OCI-LY1 (cell line): ENCODE measurements at regions not wholly inside any gene's neighbourhood (a gene's known extent, or its start where the extent isn't known, plus 50 kb on each side); places are given as distances from the start of the nearest gene placed in this dataset.

Experiments used
- H2AFZ ChIP-seq: fragments of 200-600 bp; sonication (generic), shearing (Covaris generic); 2 replicates; pipeline ENCODE4 v1.6.0; 2014; ENCODE audit warnings: antibody characterized with exemption, mild to moderate bottlenecking, low read length
- H3F3A ChIP-seq: fragments of 200-600 bp; sonication (generic), shearing (Covaris generic); 2 replicates; pipeline ENCODE4 v1.6.0; 2014; ENCODE audit warnings: mild to moderate bottlenecking, antibody characterized with exemption, low read length, moderate library complexity; ENCODE audit not compliant: insufficient read depth
- H3K27ac ChIP-seq: fragments of 200-600 bp; sonication (generic); 2 replicates; pipeline ENCODE4 v1.5.1; 2014; ENCODE audit warnings: low read length, mixed run types, mild to moderate bottlenecking, low read depth; ENCODE audit not compliant: poor library complexity, severe bottlenecking
- H3K27me3 ChIP-seq: fragments of 200-600 bp; sonication (generic); 2 replicates; pipeline ENCODE4 v1.6.0; 2014; ENCODE audit warnings: antibody characterized with exemption, mild to moderate bottlenecking, low read length, moderate library complexity; ENCODE audit not compliant: insufficient read depth
- H3K36me3 ChIP-seq: fragments of 200-600 bp; sonication (generic); 2 replicates; pipeline ENCODE4 v1.6.1; 2014; ENCODE audit warnings: mild to moderate bottlenecking, antibody characterized with exemption, low read length, moderate library complexity, mixed read lengths; ENCODE audit not compliant: insufficient read depth
- H3K4me1 ChIP-seq: fragments of 200-600 bp; sonication (generic); 2 replicates; pipeline ENCODE4 v1.5.1; 2014; ENCODE audit warnings: mild to moderate bottlenecking, low read length, moderate library complexity; ENCODE audit not compliant: insufficient read depth, severe bottlenecking
- H3K4me2 ChIP-seq: fragments of 200-600 bp; sonication (generic), shearing (Covaris generic); 2 replicates; pipeline ENCODE4 v1.6.1; 2014; ENCODE audit warnings: low read length
- H3K4me3 ChIP-seq: fragments of 200-600 bp; sonication (generic); 2 replicates; pipeline ENCODE4 v1.5.1; 2014; ENCODE audit warnings: low read length, low read depth, mild to moderate bottlenecking, mixed read lengths; ENCODE audit not compliant: poor library complexity, severe bottlenecking
- H3K79me2 ChIP-seq: fragments of 200-600 bp; shearing (Covaris generic); 2 replicates; pipeline ENCODE4 v1.6.1; 2016; ENCODE audit warnings: mixed run types, low read length, mixed read lengths; ENCODE audit not compliant: insufficient read depth
- H3K9ac ChIP-seq: fragments of 200-600 bp; sonication (generic), shearing (Covaris generic); 2 replicates; pipeline ENCODE4 v1.6.1; 2014; ENCODE audit warnings: mild to moderate bottlenecking, low read length, mixed read lengths
- H3K9me2 ChIP-seq: fragments of 200-600 bp; sonication (generic), shearing (Covaris generic); 2 replicates; pipeline ENCODE4 v1.6.1; 2014; ENCODE audit warnings: low read depth, mild to moderate bottlenecking, low read length, mixed read lengths
- H3K9me3 ChIP-seq: fragments of 200-600 bp; shearing (Covaris generic); 2 replicates; pipeline ENCODE4 v1.6.1; 2014; ENCODE audit warnings: low read length, mixed read lengths
- H4K20me1 ChIP-seq: fragments of 200-600 bp; sonication (generic), shearing (Covaris generic); 2 replicates; pipeline ENCODE4 v1.6.0; 2016; ENCODE audit warnings: mild to moderate bottlenecking, low read length; ENCODE audit not compliant: insufficient read depth
- EZH2 ChIP-seq: fragments of 200-600 bp; sonication (generic), shearing (Covaris generic); IDR thresholded peaks from 2 replicates; pipeline ENCODE4 v1.8.0; 2017; ENCODE audit warnings: borderline replicate concordance, mixed run types, mild to moderate bottlenecking, antibody characterized with exemption, low read length, moderate library complexity, mixed read lengths
- TF ChIP-seq, protein P1 (sequence below): fragments of 200-600 bp; sonication (generic), shearing (Covaris generic); IDR thresholded peaks from 2 replicates; pipeline ENCODE4 v1.5.1; 2017; ENCODE audit warnings: mild to moderate bottlenecking, antibody characterized with exemption, low read length, moderate library complexity, mixed read lengths

DNA sequence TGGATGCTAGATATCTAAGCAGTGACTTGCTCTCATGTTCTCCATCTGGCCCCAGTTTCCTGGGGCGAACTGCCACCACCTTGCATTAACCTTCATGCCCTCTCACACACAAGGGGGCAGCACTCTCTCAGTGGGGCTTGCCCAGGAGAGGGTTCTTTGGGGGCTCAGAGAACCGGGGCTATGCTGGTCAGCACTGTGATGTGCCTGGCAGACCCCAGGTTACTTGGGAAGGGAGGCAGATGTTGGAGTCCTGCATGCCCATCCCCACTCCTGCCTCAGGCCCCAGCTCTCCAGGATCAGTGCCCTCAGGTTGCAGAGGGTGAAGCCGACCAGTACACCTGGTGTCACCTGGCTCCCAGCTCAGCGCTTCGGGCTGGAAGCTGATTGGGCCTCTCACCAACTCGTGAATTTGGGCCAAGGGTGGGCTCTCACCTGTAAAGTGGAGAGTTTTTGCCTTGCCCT is 396.2 kb upstream of the HS6ST1 start:
- Histone ChIP-seq H3K9ac (no peak overlapping the region), H3K4me3 (no peak overlapping the region), H3K79me2 (no peaks in the 10 kb centered on the region), H2AFZ (no peak overlapping the region), H3K27me3 (no peaks in the 10 kb centered on the region), H3K9me2 (no peaks in the 10 kb centered on the region), H3K4me1 (no peaks in the 10 kb centered on the region), H3F3A (no peaks in the 10 kb centered on the region), H3K27ac (no peak overlapping the region), H3K4me2 (no peak overlapping the region), H3K36me3 (no peaks in the 10 kb centered on the region), H4K20me1 (no peaks in the 10 kb centered on the region), H3K9me3 (no peaks in the 10 kb centered on the region)
- TF ChIP-seq EZH2 = no peak
- TF ChIP-seq, protein P1, sequence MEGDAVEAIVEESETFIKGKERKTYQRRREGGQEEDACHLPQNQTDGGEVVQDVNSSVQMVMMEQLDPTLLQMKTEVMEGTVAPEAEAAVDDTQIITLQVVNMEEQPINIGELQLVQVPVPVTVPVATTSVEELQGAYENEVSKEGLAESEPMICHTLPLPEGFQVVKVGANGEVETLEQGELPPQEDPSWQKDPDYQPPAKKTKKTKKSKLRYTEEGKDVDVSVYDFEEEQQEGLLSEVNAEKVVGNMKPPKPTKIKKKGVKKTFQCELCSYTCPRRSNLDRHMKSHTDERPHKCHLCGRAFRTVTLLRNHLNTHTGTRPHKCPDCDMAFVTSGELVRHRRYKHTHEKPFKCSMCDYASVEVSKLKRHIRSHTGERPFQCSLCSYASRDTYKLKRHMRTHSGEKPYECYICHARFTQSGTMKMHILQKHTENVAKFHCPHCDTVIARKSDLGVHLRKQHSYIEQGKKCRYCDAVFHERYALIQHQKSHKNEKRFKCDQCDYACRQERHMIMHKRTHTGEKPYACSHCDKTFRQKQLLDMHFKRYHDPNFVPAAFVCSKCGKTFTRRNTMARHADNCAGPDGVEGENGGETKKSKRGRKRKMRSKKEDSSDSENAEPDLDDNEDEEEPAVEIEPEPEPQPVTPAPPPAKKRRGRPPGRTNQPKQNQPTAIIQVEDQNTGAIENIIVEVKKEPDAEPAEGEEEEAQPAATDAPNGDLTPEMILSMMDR = peak; percentile 43

DNA sequence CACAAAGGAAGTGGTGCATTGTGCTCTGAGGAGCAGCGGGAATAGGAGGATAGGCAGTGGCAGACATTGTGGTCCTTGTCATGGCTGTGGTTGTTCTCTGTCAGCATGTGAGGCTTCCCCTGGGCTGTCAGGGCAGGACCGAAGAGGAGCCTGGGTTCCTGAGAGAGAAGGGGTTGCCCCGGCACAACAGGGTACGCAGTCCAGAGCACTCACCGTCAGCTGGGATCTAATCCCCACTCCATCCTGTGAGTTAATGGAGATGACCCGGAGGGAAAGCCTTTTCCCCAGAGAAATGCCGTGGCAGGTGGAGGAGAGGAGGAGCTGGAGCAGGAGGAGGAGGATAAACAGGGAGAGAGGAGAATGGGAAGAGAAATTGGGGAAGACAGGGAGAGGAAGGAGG is 396.7 kb upstream of the HS6ST1 start:
- no peak overlapping the region for H3K9ac ChIP-seq
- H4K20me1 ChIP-seq = no peaks in the 10 kb centered on the region
- H2AFZ ChIP-seq = no peak overlapping the region
- TF ChIP-seq EZH2 = no peak
- TF ChIP-seq, protein P1 = no peak
- H3K27ac ChIP-seq = no peak overlapping the region
- H3K4me2 ChIP-seq = no peak overlapping the region
- H3K4me3 ChIP-seq = no peak overlapping the region
- no peaks in the 10 kb centered on the region for H3K27me3 ChIP-seq
- no peaks in the 10 kb centered on the region for H3K4me1 ChIP-seq
- no peaks in the 10 kb centered on the region for H3F3A ChIP-seq
- H3K9me3 ChIP-seq = no peaks in the 10 kb centered on the region
- no peaks in the 10 kb centered on the region for H3K9me2 ChIP-seq
- H3K79me2 ChIP-seq = no peaks in the 10 kb centered on the region
- H3K36me3 ChIP-seq = no peaks in the 10 kb centered on the region

DNA sequence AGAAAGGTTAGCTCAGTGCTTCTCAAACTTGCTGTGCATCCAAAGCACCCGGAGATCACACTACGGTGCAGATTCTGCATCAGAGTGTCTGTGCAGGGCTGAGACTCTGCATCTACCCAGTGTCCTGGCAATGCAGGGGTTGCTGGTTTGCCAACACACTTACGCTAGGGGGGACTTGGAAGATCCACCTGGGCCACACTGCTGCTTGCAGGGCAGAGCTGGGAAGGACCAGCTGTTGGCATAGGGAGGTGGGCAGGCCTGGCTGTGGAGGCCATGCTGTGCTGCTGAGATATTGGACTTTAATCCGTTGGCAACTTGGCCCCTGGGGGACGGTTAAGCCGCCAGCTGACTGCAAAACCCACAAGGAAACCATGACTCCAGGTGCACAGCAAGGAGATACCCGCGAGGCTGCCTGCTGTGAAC is 397.6 kb upstream of the HS6ST1 start:
- Histone ChIP-seq H4K20me1 (no peaks in the 10 kb centered on the region), H3K9ac (no peak overlapping the region), H3K36me3 (no peaks in the 10 kb centered on the region), H3K9me2 (no peaks in the 10 kb centered on the region), H3K4me1 (no peaks in the 10 kb centered on the region), H3K27ac (no peak overlapping the region), H3F3A (no peaks in the 10 kb centered on the region), H2AFZ (no peak overlapping the region), H3K79me2 (no peaks in the 10 kb centered on the region), H3K9me3 (no peaks in the 10 kb centered on the region), H3K4me3 (no peak overlapping the region), H3K27me3 (no peaks in the 10 kb centered on the region), H3K4me2 (no peak overlapping the region)
- no peak for TF ChIP-seq EZH2
- TF ChIP-seq, protein P1 = no peak
